Gastrocnemius medialis (tissue), 4 donors: ENCODE measurements at regions not wholly inside any gene's neighbourhood (a gene's known extent, or its start where the extent isn't known, plus 50 kb on each side); places are given as distances from the start of the nearest gene placed in this dataset.

Experiments used
- CTCF ChIP-seq, 5 experiments: fragments of 450-650 bp in 3 of 5; fragments of 200-600 bp in 2 of 5; sonication (generic) in 2 of 5; IDR thresholded peaks in 4 of 5; conservative IDR thresholded peaks in 1 of 5; 1 replicate in 4 of 5; 2 replicates in 1 of 5; pipeline ENCODE4 v1.5.1; 2016 to 2019; ENCODE audit warnings: antibody characterized with exemption in 5 of 5, mild to moderate bottlenecking in 3 of 5, moderate library complexity in 3 of 5
- POLR2A ChIP-seq, 2 donors: fragments of 450-650 bp; IDR thresholded peaks; one replicate each; pipeline ENCODE4 v1.6.1; 2017; ENCODE audit warnings: antibody characterized with exemption in 2 of 2, mild to moderate bottlenecking in 2 of 2, moderate library complexity in 2 of 2

GRCh38 chr12:60844875-60845274 is 1249.0 kb downstream of the SLC16A7 start:
- TF ChIP-seq CTCF (IDR thresholded peaks at IDR 0.05 in 4 of 5, conservative IDR thresholded peaks at IDR 0.05 in 1 of 5) (no peak), POLR2A (IDR thresholded peaks at IDR 0.05) (no peak)
